Ishikawa (cell line): ENCODE measurements at regions not wholly inside any gene's neighbourhood (a gene's known extent, or its start where the extent isn't known, plus 50 kb on each side); places are given as distances from the start of the nearest gene placed in this dataset.

Experiments used
- CEBPB ChIP-seq: IDR thresholded peaks from 2 replicates; pipeline ENCODE4 v1.6.1; 2012
- CREB1 ChIP-seq: IDR thresholded peaks from 2 replicates; pipeline ENCODE4 v1.6.1; 2012; ENCODE audit warnings: low read depth
- EGR1 ChIP-seq: IDR thresholded peaks from 2 replicates; pipeline ENCODE4 v1.6.1; 2012
- EP300 ChIP-seq: IDR thresholded peaks from 2 replicates; pipeline ENCODE4 v1.6.1; 2012; ENCODE audit warnings: borderline replicate concordance
- FOXM1 ChIP-seq: IDR thresholded peaks from 2 replicates; pipeline ENCODE4 v1.6.1; 2012; ENCODE audit warnings: low read depth, borderline replicate concordance
- MAX ChIP-seq: IDR thresholded peaks from 2 replicates; pipeline ENCODE4 v1.6.1; 2012
- NFIC ChIP-seq: IDR thresholded peaks from 2 replicates; pipeline ENCODE4 v1.6.1; 2012
- RAD21 ChIP-seq: IDR thresholded peaks from 2 replicates; pipeline ENCODE4 v1.6.1; 2012; ENCODE audit warnings: low read depth
- REST ChIP-seq: IDR thresholded peaks from 2 replicates; pipeline ENCODE4 v1.6.1; 2012; ENCODE audit warnings: low read depth, mild to moderate bottlenecking
- TAF1 ChIP-seq: IDR thresholded peaks from 2 replicates; pipeline ENCODE4 v1.6.1; 2012; ENCODE audit warnings: low read depth, mild to moderate bottlenecking
- TCF12 ChIP-seq: IDR thresholded peaks from 2 replicates; pipeline ENCODE4 v1.6.1; 2012; ENCODE audit warnings: low read depth
- TEAD4 ChIP-seq: IDR thresholded peaks from 2 replicates; pipeline ENCODE4 v1.6.1; 2012
- USF1 ChIP-seq: IDR thresholded peaks from 2 replicates; pipeline ENCODE4 v1.6.1; 2012
- YY1 ChIP-seq: IDR thresholded peaks from 2 replicates; pipeline ENCODE4 v1.6.1; 2012; ENCODE audit warnings: low read depth
- ZBTB7A ChIP-seq: IDR thresholded peaks from 2 replicates; pipeline ENCODE4 v1.6.1; 2012; ENCODE audit warnings: low read depth

- TF ChIP-seq RAD21 (no peak), TAF1 (no peak), EP300 (no peak), CREB1 (no peak), REST (no peak), YY1 (no peak), USF1 (no peak)
These were observed 320.6 kb downstream of the CXCL12 start for GRCh38 chr10:44064317-44064716.

GRCh38 chr10:44063686-44064085 is 321.2 kb downstream of the CXCL12 start:
- TF ChIP-seq EGR1 (no peak), NFIC (no peak), TEAD4 (no peak), CEBPB (no peak), YY1 (no peak), EP300 (no peak), USF1 (no peak), TCF12 (no peak), MAX (no peak), RAD21 (no peak), CREB1 (no peak), ZBTB7A (no peak)

- TF ChIP-seq MAX (no peak), YY1 (no peak), EGR1 (no peak), USF1 (no peak), REST (no peak), TEAD4 (no peak)
These were observed 324.2 kb downstream of the CXCL12 start for GRCh38 chr10:44060719-44061118.

GRCh38 chr10:44060221-44060620 is 324.7 kb downstream of the CXCL12 start:
- no peak for TF ChIP-seq TAF1
- no peak for TF ChIP-seq FOXM1

GRCh38 chr10:44058259-44058658 is 326.6 kb downstream of the CXCL12 start:
- no peak for TF ChIP-seq USF1
- no peak for TF ChIP-seq ZBTB7A
- TF ChIP-seq CREB1 = no peak
- TF ChIP-seq CEBPB = no peak
- TF ChIP-seq RAD21 = no peak
- no peak for TF ChIP-seq TAF1
- no peak for TF ChIP-seq EGR1
- TF ChIP-seq FOXM1 = no peak
- no peak for TF ChIP-seq TEAD4
- TF ChIP-seq REST = no peak
